ENCODE measurements at regions not wholly inside any gene's neighbourhood (a gene's known extent, or its start where the extent isn't known, plus 50 kb on each side); places are given as distances from the start of the nearest gene placed in this dataset.

DNA sequence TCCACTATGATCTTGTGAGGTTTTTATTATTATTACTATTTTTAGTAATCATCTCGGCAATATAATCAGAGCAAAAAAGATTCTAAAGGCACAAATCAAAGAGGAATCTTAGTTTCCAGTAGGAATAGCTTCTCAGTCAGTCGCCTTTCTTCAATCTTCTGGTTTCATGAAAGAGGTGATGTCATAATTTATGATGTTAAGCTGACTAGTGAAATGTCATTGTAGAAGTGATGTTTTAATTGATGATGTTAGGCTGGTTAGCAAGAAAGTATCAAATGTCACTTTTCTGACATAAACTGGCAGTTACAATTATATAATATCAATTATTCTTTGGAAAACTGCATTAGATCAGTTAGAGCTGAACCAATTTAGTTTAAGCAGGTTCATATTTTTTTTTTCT lies 476.7 kb upstream of the ETAA1 start:
- no peaks in the 10 kb centered on the region for H3K4me1 ChIP-seq (ENCODE audit: control insufficient read depth, insufficient read depth, low read length)
- ATAC-seq (no peak), DNase-seq (ENCODE audit: low read depth, low spot score) (no peak)
- H3K4me3 ChIP-seq (ENCODE audit: low read depth in 2 of 2, low read length in 2 of 2) = no peak overlapping the region
- intact Hi-C loops (cut with micrococcal nuclease; ENCODE audit: unreplicated experiment) (no loop called here), in situ Hi-C loops (cut with HindIII; ENCODE audit: low pct_unique_long_range_greater_than_20kb, low sequenced_read_pairs) (no loop called here)
- H3K9me3 ChIP-seq (ENCODE audit: control insufficient read depth, insufficient read depth, low read depth, low read length) = no peaks in the 10 kb centered on the region
- POLR2A ChIA-PET = no interaction called here
- CTCF ChIA-PET = no interaction called here
- H3K27ac ChIP-seq (ENCODE audit: low read length) = no peak overlapping the region
- no peaks in the 10 kb centered on the region for H3K27me3 ChIP-seq (ENCODE audit: control insufficient read depth, insufficient read depth, low read length)
- no peak for TF ChIP-seq POLR2AphosphoS5 (IDR thresholded peaks at IDR 0.05; ENCODE audit: low read depth, low read length)
- TF ChIP-seq SIN3A (IDR thresholded peaks at IDR 0.05; ENCODE audit: borderline replicate concordance, insufficient read depth, low read depth, low read length) = no peak
- TF ChIP-seq, protein P1, sequence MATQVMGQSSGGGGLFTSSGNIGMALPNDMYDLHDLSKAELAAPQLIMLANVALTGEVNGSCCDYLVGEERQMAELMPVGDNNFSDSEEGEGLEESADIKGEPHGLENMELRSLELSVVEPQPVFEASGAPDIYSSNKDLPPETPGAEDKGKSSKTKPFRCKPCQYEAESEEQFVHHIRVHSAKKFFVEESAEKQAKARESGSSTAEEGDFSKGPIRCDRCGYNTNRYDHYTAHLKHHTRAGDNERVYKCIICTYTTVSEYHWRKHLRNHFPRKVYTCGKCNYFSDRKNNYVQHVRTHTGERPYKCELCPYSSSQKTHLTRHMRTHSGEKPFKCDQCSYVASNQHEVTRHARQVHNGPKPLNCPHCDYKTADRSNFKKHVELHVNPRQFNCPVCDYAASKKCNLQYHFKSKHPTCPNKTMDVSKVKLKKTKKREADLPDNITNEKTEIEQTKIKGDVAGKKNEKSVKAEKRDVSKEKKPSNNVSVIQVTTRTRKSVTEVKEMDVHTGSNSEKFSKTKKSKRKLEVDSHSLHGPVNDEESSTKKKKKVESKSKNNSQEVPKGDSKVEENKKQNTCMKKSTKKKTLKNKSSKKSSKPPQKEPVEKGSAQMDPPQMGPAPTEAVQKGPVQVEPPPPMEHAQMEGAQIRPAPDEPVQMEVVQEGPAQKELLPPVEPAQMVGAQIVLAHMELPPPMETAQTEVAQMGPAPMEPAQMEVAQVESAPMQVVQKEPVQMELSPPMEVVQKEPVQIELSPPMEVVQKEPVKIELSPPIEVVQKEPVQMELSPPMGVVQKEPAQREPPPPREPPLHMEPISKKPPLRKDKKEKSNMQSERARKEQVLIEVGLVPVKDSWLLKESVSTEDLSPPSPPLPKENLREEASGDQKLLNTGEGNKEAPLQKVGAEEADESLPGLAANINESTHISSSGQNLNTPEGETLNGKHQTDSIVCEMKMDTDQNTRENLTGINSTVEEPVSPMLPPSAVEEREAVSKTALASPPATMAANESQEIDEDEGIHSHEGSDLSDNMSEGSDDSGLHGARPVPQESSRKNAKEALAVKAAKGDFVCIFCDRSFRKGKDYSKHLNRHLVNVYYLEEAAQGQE (IDR thresholded peaks at IDR 0.05; ENCODE audit: insufficient read depth in 1 of 2, low read depth in 2 of 2, low read length in 1 of 2) = no peak
- TF ChIP-seq TCF7L2 (IDR thresholded peaks at IDR 0.05; ENCODE audit: low read depth, low read length) = no peak
- TF ChIP-seq, protein P2, sequence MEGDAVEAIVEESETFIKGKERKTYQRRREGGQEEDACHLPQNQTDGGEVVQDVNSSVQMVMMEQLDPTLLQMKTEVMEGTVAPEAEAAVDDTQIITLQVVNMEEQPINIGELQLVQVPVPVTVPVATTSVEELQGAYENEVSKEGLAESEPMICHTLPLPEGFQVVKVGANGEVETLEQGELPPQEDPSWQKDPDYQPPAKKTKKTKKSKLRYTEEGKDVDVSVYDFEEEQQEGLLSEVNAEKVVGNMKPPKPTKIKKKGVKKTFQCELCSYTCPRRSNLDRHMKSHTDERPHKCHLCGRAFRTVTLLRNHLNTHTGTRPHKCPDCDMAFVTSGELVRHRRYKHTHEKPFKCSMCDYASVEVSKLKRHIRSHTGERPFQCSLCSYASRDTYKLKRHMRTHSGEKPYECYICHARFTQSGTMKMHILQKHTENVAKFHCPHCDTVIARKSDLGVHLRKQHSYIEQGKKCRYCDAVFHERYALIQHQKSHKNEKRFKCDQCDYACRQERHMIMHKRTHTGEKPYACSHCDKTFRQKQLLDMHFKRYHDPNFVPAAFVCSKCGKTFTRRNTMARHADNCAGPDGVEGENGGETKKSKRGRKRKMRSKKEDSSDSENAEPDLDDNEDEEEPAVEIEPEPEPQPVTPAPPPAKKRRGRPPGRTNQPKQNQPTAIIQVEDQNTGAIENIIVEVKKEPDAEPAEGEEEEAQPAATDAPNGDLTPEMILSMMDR (IDR thresholded peaks at IDR 0.05) = no peak
- no TSS peak for BruUV-seq (replicated peaks)
- no peaks in the 10 kb centered on the region for H3K36me3 ChIP-seq (ENCODE audit: control insufficient read depth, insufficient read depth, low read length)

DNA sequence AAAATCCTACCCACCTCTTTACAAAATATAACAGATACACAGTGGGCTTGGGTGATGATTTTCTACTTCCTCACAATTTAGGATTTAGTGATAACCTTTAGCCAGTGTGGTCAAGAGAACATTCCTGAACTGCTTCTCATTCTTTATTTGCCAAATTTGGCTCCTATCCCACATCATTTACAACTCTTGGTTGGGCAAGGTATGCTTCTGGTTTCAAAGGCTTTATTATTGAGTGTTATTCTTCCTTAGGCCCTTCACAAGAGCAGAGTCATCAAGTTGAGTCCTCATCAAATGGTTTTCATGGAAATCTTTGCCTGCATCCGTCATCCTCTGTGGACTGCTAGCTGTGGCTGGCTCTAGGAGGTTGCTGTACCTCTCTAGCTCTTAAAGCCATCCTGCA lies 472.0 kb upstream of the ETAA1 start:
- H3K27me3 ChIP-seq (ENCODE audit: control insufficient read depth, insufficient read depth, low read length) = no peaks in the 10 kb centered on the region
- CTCF ChIA-PET = no interaction called here
- TF ChIP-seq, protein P1 (IDR thresholded peaks at IDR 0.05; ENCODE audit: insufficient read depth in 1 of 2, low read depth in 2 of 2, low read length in 1 of 2) = no peak
- TF ChIP-seq TCF7L2 (IDR thresholded peaks at IDR 0.05; ENCODE audit: low read depth, low read length) = no peak
- TF ChIP-seq SIN3A (IDR thresholded peaks at IDR 0.05; ENCODE audit: borderline replicate concordance, insufficient read depth, low read depth, low read length) = no peak
- no peak for TF ChIP-seq POLR2AphosphoS5 (IDR thresholded peaks at IDR 0.05; ENCODE audit: low read depth, low read length)
- TF ChIP-seq, protein P2 (IDR thresholded peaks at IDR 0.05) = no peak
- in situ Hi-C loops (cut with HindIII; ENCODE audit: low pct_unique_long_range_greater_than_20kb, low sequenced_read_pairs) (no loop called here), intact Hi-C loops (cut with micrococcal nuclease; ENCODE audit: unreplicated experiment) (no loop called here)
- no peak overlapping the region for H3K4me3 ChIP-seq (ENCODE audit: low read depth in 2 of 2, low read length in 2 of 2)
- H3K9me3 ChIP-seq (ENCODE audit: control insufficient read depth, insufficient read depth, low read depth, low read length) = no peaks in the 10 kb centered on the region
- H3K27ac ChIP-seq (ENCODE audit: low read length) = no peak overlapping the region
- no peaks in the 10 kb centered on the region for H3K36me3 ChIP-seq (ENCODE audit: control insufficient read depth, insufficient read depth, low read length)
- DNase-seq (ENCODE audit: low read depth, low spot score) (no peak), ATAC-seq (no peak)
- BruUV-seq (replicated peaks) = no TSS peak
- no peaks in the 10 kb centered on the region for H3K4me1 ChIP-seq (ENCODE audit: control insufficient read depth, insufficient read depth, low read length)
- POLR2A ChIA-PET = no interaction called here
